OCI-LY1 (cell line): ENCODE measurements at regions not wholly inside any gene's neighbourhood (a gene's known extent, or its start where the extent isn't known, plus 50 kb on each side); places are given as distances from the start of the nearest gene placed in this dataset.

Source experiments
- H2AFZ ChIP-seq: fragments of 200-600 bp; sonication (generic), shearing (Covaris generic); 2 replicates; pipeline ENCODE4 v1.6.0; 2014; ENCODE audit warnings: antibody characterized with exemption, mild to moderate bottlenecking, low read length
- H3F3A ChIP-seq: fragments of 200-600 bp; sonication (generic), shearing (Covaris generic); 2 replicates; pipeline ENCODE4 v1.6.0; 2014; ENCODE audit warnings: mild to moderate bottlenecking, antibody characterized with exemption, low read length, moderate library complexity; ENCODE audit not compliant: insufficient read depth
- H3K27ac ChIP-seq: fragments of 200-600 bp; sonication (generic); 2 replicates; pipeline ENCODE4 v1.5.1; 2014; ENCODE audit warnings: low read length, mixed run types, mild to moderate bottlenecking, low read depth; ENCODE audit not compliant: poor library complexity, severe bottlenecking
- H3K27me3 ChIP-seq: fragments of 200-600 bp; sonication (generic); 2 replicates; pipeline ENCODE4 v1.6.0; 2014; ENCODE audit warnings: antibody characterized with exemption, mild to moderate bottlenecking, low read length, moderate library complexity; ENCODE audit not compliant: insufficient read depth
- H3K36me3 ChIP-seq: fragments of 200-600 bp; sonication (generic); 2 replicates; pipeline ENCODE4 v1.6.1; 2014; ENCODE audit warnings: mild to moderate bottlenecking, antibody characterized with exemption, low read length, moderate library complexity, mixed read lengths; ENCODE audit not compliant: insufficient read depth
- H3K4me1 ChIP-seq: fragments of 200-600 bp; sonication (generic); 2 replicates; pipeline ENCODE4 v1.5.1; 2014; ENCODE audit warnings: mild to moderate bottlenecking, low read length, moderate library complexity; ENCODE audit not compliant: insufficient read depth, severe bottlenecking
- H3K4me2 ChIP-seq: fragments of 200-600 bp; sonication (generic), shearing (Covaris generic); 2 replicates; pipeline ENCODE4 v1.6.1; 2014; ENCODE audit warnings: low read length
- H3K4me3 ChIP-seq: fragments of 200-600 bp; sonication (generic); 2 replicates; pipeline ENCODE4 v1.5.1; 2014; ENCODE audit warnings: low read length, low read depth, mild to moderate bottlenecking, mixed read lengths; ENCODE audit not compliant: poor library complexity, severe bottlenecking
- H3K79me2 ChIP-seq: fragments of 200-600 bp; shearing (Covaris generic); 2 replicates; pipeline ENCODE4 v1.6.1; 2016; ENCODE audit warnings: mixed run types, low read length, mixed read lengths; ENCODE audit not compliant: insufficient read depth
- H3K9ac ChIP-seq: fragments of 200-600 bp; sonication (generic), shearing (Covaris generic); 2 replicates; pipeline ENCODE4 v1.6.1; 2014; ENCODE audit warnings: mild to moderate bottlenecking, low read length, mixed read lengths
- H3K9me2 ChIP-seq: fragments of 200-600 bp; sonication (generic), shearing (Covaris generic); 2 replicates; pipeline ENCODE4 v1.6.1; 2014; ENCODE audit warnings: low read depth, mild to moderate bottlenecking, low read length, mixed read lengths
- H3K9me3 ChIP-seq: fragments of 200-600 bp; shearing (Covaris generic); 2 replicates; pipeline ENCODE4 v1.6.1; 2014; ENCODE audit warnings: low read length, mixed read lengths
- H4K20me1 ChIP-seq: fragments of 200-600 bp; sonication (generic), shearing (Covaris generic); 2 replicates; pipeline ENCODE4 v1.6.0; 2016; ENCODE audit warnings: mild to moderate bottlenecking, low read length; ENCODE audit not compliant: insufficient read depth
- EZH2 ChIP-seq: fragments of 200-600 bp; sonication (generic), shearing (Covaris generic); IDR thresholded peaks from 2 replicates; pipeline ENCODE4 v1.8.0; 2017; ENCODE audit warnings: borderline replicate concordance, mixed run types, mild to moderate bottlenecking, antibody characterized with exemption, low read length, moderate library complexity, mixed read lengths
- TF ChIP-seq, protein P1 (sequence below): fragments of 200-600 bp; sonication (generic), shearing (Covaris generic); IDR thresholded peaks from 2 replicates; pipeline ENCODE4 v1.5.1; 2017; ENCODE audit warnings: mild to moderate bottlenecking, antibody characterized with exemption, low read length, moderate library complexity, mixed read lengths

DNA sequence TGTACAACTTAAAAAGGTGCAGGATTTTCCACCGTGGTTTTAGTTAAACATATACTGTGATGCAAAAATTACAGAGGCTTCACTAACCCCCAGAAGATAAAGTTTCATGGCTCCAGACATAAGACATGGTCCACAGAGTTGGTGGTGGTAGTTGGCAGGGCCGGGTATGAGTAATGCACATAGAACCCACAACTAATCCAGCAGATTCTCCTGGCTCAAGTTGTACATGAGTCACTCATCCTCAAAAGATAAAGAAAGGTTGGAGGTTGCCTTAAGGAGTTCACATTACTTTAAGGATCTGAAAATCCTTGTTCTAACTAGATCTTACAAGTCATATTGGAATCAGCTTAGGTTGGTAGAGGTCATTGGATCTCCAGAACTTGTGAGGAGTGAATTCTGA lies 98.3 kb upstream of the ZBTB20 start:
- no peaks in the 10 kb centered on the region for H3K27me3 ChIP-seq
- H4K20me1 ChIP-seq, result no peaks in the 10 kb centered on the region
- H3K9ac ChIP-seq, result no peak overlapping the region
- no peak overlapping the region for H2AFZ ChIP-seq
- no peaks in the 10 kb centered on the region for H3K79me2 ChIP-seq
- no peaks in the 10 kb centered on the region for H3K4me1 ChIP-seq
- H3F3A ChIP-seq, result no peaks in the 10 kb centered on the region; the same call in 1 of the 2 replicates
- H3K9me2 ChIP-seq, result no peaks in the 10 kb centered on the region
- H3K4me3 ChIP-seq, result no peak overlapping the region
- H3K4me2 ChIP-seq, result no peak overlapping the region
- H3K27ac ChIP-seq, result no peak overlapping the region
- TF ChIP-seq EZH2, result no peak
- TF ChIP-seq, protein P1, sequence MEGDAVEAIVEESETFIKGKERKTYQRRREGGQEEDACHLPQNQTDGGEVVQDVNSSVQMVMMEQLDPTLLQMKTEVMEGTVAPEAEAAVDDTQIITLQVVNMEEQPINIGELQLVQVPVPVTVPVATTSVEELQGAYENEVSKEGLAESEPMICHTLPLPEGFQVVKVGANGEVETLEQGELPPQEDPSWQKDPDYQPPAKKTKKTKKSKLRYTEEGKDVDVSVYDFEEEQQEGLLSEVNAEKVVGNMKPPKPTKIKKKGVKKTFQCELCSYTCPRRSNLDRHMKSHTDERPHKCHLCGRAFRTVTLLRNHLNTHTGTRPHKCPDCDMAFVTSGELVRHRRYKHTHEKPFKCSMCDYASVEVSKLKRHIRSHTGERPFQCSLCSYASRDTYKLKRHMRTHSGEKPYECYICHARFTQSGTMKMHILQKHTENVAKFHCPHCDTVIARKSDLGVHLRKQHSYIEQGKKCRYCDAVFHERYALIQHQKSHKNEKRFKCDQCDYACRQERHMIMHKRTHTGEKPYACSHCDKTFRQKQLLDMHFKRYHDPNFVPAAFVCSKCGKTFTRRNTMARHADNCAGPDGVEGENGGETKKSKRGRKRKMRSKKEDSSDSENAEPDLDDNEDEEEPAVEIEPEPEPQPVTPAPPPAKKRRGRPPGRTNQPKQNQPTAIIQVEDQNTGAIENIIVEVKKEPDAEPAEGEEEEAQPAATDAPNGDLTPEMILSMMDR, result no peak
- H3K36me3 ChIP-seq, result no peaks in the 10 kb centered on the region
- H3K9me3 ChIP-seq, result no peaks in the 10 kb centered on the region

DNA sequence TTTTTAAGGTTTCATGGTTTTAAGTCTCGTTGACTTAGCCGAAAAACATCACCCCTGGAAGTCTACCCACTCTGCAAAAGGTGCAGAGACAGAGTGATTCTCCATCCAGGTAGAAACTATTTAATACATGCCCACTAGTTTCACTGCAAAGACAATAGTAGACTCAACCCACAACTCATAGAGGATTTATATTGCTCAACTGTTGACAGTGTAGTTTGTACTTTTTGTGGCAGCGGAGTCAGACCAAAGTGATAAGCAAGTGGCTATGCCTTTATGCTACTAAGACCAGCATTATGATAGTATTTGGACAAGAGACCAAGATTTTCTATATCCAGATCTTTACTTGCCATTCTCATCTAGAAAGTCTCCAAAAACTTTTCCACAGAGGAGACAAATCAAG lies 98.8 kb upstream of the ZBTB20 start:
- H4K20me1 ChIP-seq, result no peaks in the 10 kb centered on the region
- no peak overlapping the region for H3K4me2 ChIP-seq

DNA sequence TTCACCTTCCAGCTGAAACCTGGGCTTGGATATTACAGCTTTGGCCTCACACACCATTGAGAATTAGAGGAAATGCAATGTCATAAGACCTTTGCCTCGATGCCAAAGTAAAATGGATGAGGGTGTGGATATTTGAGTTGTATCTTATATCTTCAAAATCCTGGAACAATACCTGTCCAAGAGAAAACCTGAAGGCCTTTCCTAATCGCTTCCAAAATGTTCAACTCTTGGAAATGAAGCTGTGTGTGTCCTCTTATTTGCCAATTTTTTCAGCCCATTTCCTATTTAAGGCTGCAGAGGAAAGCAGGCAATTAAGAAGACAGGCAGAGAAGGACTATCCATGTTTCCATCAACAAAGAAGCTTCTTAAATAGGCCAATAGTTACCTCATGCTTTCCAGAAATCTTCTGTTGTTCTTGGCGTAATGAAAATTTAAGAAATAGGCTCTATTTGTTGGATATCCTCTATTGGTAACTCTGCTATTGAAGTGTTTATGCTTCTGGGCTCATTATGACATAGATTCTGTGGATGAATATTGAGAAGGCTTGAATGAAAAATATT lies 99.5 kb upstream of the ZBTB20 start:
- Histone ChIP-seq H3K9me3 (no peaks in the 10 kb centered on the region), H3K27ac (no peak overlapping the region), H2AFZ (no peak overlapping the region), H3F3A (no peaks in the 10 kb centered on the region; the same call in 1 of the 2 replicates), H3K4me3 (no peak overlapping the region), H3K79me2 (no peaks in the 10 kb centered on the region), H3K27me3 (no peaks in the 10 kb centered on the region), H3K36me3 (no peaks in the 10 kb centered on the region), H3K4me1 (no peaks in the 10 kb centered on the region), H3K9me2 (no peaks in the 10 kb centered on the region), H4K20me1 (no peaks in the 10 kb centered on the region), H3K4me2 (no peak overlapping the region), H3K9ac (no peak overlapping the region)
- TF ChIP-seq, protein P1, result no peak
- TF ChIP-seq EZH2, result no peak

More for the DNA sequence above, 98.8 kb upstream of the ZBTB20 start:
- Histone ChIP-seq H3F3A (no peaks in the 10 kb centered on the region; the same call in 1 of the 2 replicates), H3K9ac (no peak overlapping the region), H3K9me3 (no peaks in the 10 kb centered on the region), H3K9me2 (no peaks in the 10 kb centered on the region), H2AFZ (no peak overlapping the region), H3K27me3 (no peaks in the 10 kb centered on the region), H3K4me3 (no peak overlapping the region), H3K4me1 (no peaks in the 10 kb centered on the region), H3K79me2 (no peaks in the 10 kb centered on the region), H3K36me3 (no peaks in the 10 kb centered on the region), H3K27ac (no peak overlapping the region)
- TF ChIP-seq EZH2, result no peak
- TF ChIP-seq, protein P1, result no peak
